ENCODE measurements at regions not wholly inside any gene's neighbourhood (a gene's known extent, or its start where the extent isn't known, plus 50 kb on each side); places are given as distances from the start of the nearest gene placed in this dataset.

DNA sequence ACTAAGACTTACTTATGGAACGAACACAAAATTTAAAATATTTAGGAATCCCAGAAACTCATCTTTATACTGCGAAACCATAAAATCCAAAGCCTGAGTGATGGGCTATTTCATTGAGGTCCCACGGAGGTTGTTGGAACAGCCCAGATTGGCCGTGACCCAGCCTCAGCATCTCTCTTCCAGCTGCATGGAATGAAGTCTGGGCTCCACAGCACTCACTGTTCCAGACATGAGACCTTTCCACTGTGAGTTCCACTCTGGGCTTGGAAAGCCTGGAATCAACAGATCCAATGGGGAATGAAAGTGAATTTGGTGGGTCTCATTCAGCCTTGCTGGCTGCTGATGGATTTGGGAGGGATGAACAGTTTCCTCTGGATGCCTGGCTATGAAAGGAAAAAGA, 184.9 kb downstream of the EMX2 start:
- CTCF ChIA-PET = interaction anchor here (1.4 kb wide), 1 partner anchor 14 kb away, joined by 4 read pairs; no protein-coding TSS in a partner anchor
- ATAC-seq = no peak
- no peaks in the 10 kb centered on the region for H3K9me3 ChIP-seq (ENCODE audit: control insufficient read depth in 1 of 2, insufficient read depth in 1 of 2, low read depth in 1 of 2, low read length in 2 of 2)

More for the DNA sequence above, 184.9 kb downstream of the EMX2 start:
- H3K27me3 ChIP-seq (ENCODE audit: insufficient read depth, low read length) = peaks cover 75% of the 10 kb centered on the region
- intact Hi-C loops (cut with micrococcal nuclease) = loop anchor here (10.0 kb wide), 1 partner anchor 377 kb away; no protein-coding TSS in a partner anchor
- H3K4me1 ChIP-seq (ENCODE audit: control insufficient read depth in 1 of 2, insufficient read depth in 2 of 2, low read length in 2 of 2) = no peaks in the 10 kb centered on the region
- no peaks in the 10 kb centered on the region for H3K9me2 ChIP-seq (ENCODE audit: insufficient read depth)
- no peak overlapping the region for H2AFZ ChIP-seq (ENCODE audit: low read depth, low read length, poor library complexity, severe bottlenecking)
- H4K20me1 ChIP-seq (ENCODE audit: insufficient read depth) = no peaks in the 10 kb centered on the region
- no peak for DNase-seq (ENCODE audit: low read depth, low spot score)
- ChIA-PET POLR2A (no interaction called here), RAD21 (ENCODE audit: low non-redundant PET in 1 of 2, low total read pairs in 2 of 2, uncharacterized antibody in 2 of 2, unreplicated experiment in 2 of 2) (no interaction called here)
- BruUV-seq (replicated peaks) = no TSS peak
- no peak overlapping the region for H3K4me2 ChIP-seq (ENCODE audit: low read length)
- H3K36me3 ChIP-seq (ENCODE audit: control insufficient read depth in 1 of 2, insufficient read depth in 2 of 2, low read length in 2 of 2) = no peaks in the 10 kb centered on the region
- no peak overlapping the region for H3K4me3 ChIP-seq (replicated peaks in 1 of 2; ENCODE audit: low read depth in 1 of 2, low read length in 2 of 2)
- H3K79me2 ChIP-seq (ENCODE audit: insufficient read depth, low read length) = no peaks in the 10 kb centered on the region
- H3K27ac ChIP-seq (ENCODE audit: low read depth, low read length) = no peak overlapping the region
- TF ChIP-seq, protein P1, sequence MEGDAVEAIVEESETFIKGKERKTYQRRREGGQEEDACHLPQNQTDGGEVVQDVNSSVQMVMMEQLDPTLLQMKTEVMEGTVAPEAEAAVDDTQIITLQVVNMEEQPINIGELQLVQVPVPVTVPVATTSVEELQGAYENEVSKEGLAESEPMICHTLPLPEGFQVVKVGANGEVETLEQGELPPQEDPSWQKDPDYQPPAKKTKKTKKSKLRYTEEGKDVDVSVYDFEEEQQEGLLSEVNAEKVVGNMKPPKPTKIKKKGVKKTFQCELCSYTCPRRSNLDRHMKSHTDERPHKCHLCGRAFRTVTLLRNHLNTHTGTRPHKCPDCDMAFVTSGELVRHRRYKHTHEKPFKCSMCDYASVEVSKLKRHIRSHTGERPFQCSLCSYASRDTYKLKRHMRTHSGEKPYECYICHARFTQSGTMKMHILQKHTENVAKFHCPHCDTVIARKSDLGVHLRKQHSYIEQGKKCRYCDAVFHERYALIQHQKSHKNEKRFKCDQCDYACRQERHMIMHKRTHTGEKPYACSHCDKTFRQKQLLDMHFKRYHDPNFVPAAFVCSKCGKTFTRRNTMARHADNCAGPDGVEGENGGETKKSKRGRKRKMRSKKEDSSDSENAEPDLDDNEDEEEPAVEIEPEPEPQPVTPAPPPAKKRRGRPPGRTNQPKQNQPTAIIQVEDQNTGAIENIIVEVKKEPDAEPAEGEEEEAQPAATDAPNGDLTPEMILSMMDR (IDR thresholded peaks at IDR 0.05 in 2 of 3, conservative IDR thresholded peaks at IDR 0.05 in 1 of 3; ENCODE audit: borderline replicate concordance in 1 of 3, insufficient read depth in 1 of 3, low read depth in 2 of 3, low read length in 2 of 3) = no peak
- TF ChIP-seq SRF (IDR thresholded peaks at IDR 0.05; ENCODE audit: low read depth) = no peak
- TF ChIP-seq EZH2phosphoT487 (IDR thresholded peaks at IDR 0.05; ENCODE audit: borderline replicate concordance) = no peak
- no peak for TF ChIP-seq CBX3 (IDR thresholded peaks at IDR 0.05; ENCODE audit: low read depth)
- TF ChIP-seq EZH2 (IDR thresholded peaks at IDR 0.05) = no peak
- no peak for TF ChIP-seq CEBPB (IDR thresholded peaks at IDR 0.05; ENCODE audit: low read depth)
- TF ChIP-seq, protein P2, sequence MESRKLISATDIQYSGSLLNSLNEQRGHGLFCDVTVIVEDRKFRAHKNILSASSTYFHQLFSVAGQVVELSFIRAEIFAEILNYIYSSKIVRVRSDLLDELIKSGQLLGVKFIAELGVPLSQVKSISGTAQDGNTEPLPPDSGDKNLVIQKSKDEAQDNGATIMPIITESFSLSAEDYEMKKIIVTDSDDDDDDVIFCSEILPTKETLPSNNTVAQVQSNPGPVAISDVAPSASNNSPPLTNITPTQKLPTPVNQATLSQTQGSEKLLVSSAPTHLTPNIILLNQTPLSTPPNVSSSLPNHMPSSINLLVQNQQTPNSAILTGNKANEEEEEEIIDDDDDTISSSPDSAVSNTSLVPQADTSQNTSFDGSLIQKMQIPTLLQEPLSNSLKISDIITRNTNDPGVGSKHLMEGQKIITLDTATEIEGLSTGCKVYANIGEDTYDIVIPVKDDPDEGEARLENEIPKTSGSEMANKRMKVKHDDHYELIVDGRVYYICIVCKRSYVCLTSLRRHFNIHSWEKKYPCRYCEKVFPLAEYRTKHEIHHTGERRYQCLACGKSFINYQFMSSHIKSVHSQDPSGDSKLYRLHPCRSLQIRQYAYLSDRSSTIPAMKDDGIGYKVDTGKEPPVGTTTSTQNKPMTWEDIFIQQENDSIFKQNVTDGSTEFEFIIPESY (IDR thresholded peaks at IDR 0.05; ENCODE audit: extremely low read depth, insufficient replicate concordance, low read length) = no peak
- no peak for TF ChIP-seq ELF1 (IDR thresholded peaks at IDR 0.05; ENCODE audit: borderline replicate concordance, low read depth)
- TF ChIP-seq, protein P3, sequence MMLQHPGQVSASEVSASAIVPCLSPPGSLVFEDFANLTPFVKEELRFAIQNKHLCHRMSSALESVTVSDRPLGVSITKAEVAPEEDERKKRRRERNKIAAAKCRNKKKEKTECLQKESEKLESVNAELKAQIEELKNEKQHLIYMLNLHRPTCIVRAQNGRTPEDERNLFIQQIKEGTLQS (IDR thresholded peaks at IDR 0.05) = no peak
- TF ChIP-seq, protein P4, sequence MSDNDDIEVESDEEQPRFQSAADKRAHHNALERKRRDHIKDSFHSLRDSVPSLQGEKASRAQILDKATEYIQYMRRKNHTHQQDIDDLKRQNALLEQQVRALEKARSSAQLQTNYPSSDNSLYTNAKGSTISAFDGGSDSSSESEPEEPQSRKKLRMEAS (IDR thresholded peaks at IDR 0.05) = no peak
- no peak for TF ChIP-seq TCF7L2 (IDR thresholded peaks at IDR 0.05; ENCODE audit: borderline replicate concordance, extremely low read depth, insufficient read depth, insufficient read length)
- H3K9ac ChIP-seq (ENCODE audit: low read length) = no peak overlapping the region
